Skeletal muscle cell (primary cell): ENCODE measurements at regions not wholly inside any gene's neighbourhood (a gene's known extent, or its start where the extent isn't known, plus 50 kb on each side); places are given as distances from the start of the nearest gene placed in this dataset.
"Not testable (repeated sequence)": the region's sequence is repeated elsewhere in the genome, so short reads cannot be mapped to it uniquely, and the experiment has no call there.

Source experiments
- DNase-seq: peaks from one replicate; pipeline ENCODE4 v3.0.0-alpha.2; 2010; ENCODE audit warnings: low read depth
- H3K4me3 ChIP-seq: 2 replicates; pipeline ENCODE4 v1.5.1; 2011; ENCODE audit warnings: low read depth, mild to moderate bottlenecking, control low read depth, low read length, moderate library complexity

- no peak overlapping the region for H3K4me3 ChIP-seq
- DNase-seq: no peak
Measured at GRCh38 chr3:145326666-145327065, 834.3 kb downstream of the PLOD2 start.

- not testable (repeated sequence) for DNase-seq, H3K4me3 ChIP-seq
Measured at GRCh38 chr3:145333427-145333826, 827.6 kb downstream of the PLOD2 start.

- H3K4me3 ChIP-seq: no peak overlapping the region
- DNase-seq: no peak
Measured at GRCh38 chr3:145333931-145334330, 827.1 kb downstream of the PLOD2 start.

- DNase-seq: no peak
Measured at GRCh38 chr3:145355206-145355605, 805.8 kb downstream of the PLOD2 start.

GRCh38 chr3:145357453-145357852, 803.5 kb downstream of the PLOD2 start:
- DNase-seq: no peak
- no peak overlapping the region for H3K4me3 ChIP-seq

More at GRCh38 chr3:145355206-145355605, 805.8 kb downstream of the PLOD2 start:
- no peak overlapping the region for H3K4me3 ChIP-seq

GRCh38 chr3:145359040-145359439, 801.9 kb downstream of the PLOD2 start:
- no peak for DNase-seq
- no peak overlapping the region for H3K4me3 ChIP-seq

- no peak for DNase-seq
- no peak overlapping the region for H3K4me3 ChIP-seq
Measured at GRCh38 chr3:145368748-145369147, 792.2 kb downstream of the PLOD2 start.

- H3K4me3 ChIP-seq: no peak overlapping the region
Measured at GRCh38 chr3:145370870-145371269, 790.1 kb downstream of the PLOD2 start.

GRCh38 chr3:145377301-145377700, 783.7 kb downstream of the PLOD2 start:
- DNase-seq: no peak
- H3K4me3 ChIP-seq: no peak overlapping the region

More at GRCh38 chr3:145370870-145371269, 790.1 kb downstream of the PLOD2 start:
- DNase-seq: no peak

GRCh38 chr3:145383416-145383815, 777.6 kb downstream of the PLOD2 start:
- DNase-seq: no peak
- H3K4me3 ChIP-seq: no peak overlapping the region

GRCh38 chr3:145384307-145384706, 776.7 kb downstream of the PLOD2 start:
- H3K4me3 ChIP-seq: no peak overlapping the region
- no peak for DNase-seq

GRCh38 chr3:145387211-145387610, 773.8 kb downstream of the PLOD2 start:
- no peak for DNase-seq
- H3K4me3 ChIP-seq: no peak overlapping the region

GRCh38 chr3:145395421-145395820, 765.6 kb downstream of the PLOD2 start:
- no peak overlapping the region for H3K4me3 ChIP-seq
- no peak for DNase-seq

GRCh38 chr3:145411605-145412004, 749.4 kb downstream of the PLOD2 start:
- no peak overlapping the region for H3K4me3 ChIP-seq
- no peak for DNase-seq

GRCh38 chr3:145417678-145418077, 743.3 kb downstream of the PLOD2 start:
- H3K4me3 ChIP-seq: no peak overlapping the region
- no peak for DNase-seq

- H3K4me3 ChIP-seq: no peak overlapping the region
- DNase-seq: no peak
Measured at GRCh38 chr3:145422556-145422955, 738.4 kb downstream of the PLOD2 start.

GRCh38 chr3:145427355-145427754, 733.6 kb downstream of the PLOD2 start:
- DNase-seq: no peak
- H3K4me3 ChIP-seq: no peak overlapping the region

GRCh38 chr3:145429546-145429945, 731.4 kb downstream of the PLOD2 start:
- DNase-seq: no peak
- H3K4me3 ChIP-seq: no peak overlapping the region

GRCh38 chr3:145448436-145448835, 712.5 kb downstream of the PLOD2 start:
- H3K4me3 ChIP-seq: no peak overlapping the region
- no peak for DNase-seq

GRCh38 chr3:145450018-145450682, 710.8 kb downstream of the PLOD2 start:
- H3K4me3 ChIP-seq: no peak overlapping the region
- DNase-seq: no peak

- no peak overlapping the region for H3K4me3 ChIP-seq
Measured at GRCh38 chr3:145457825-145458552, 703.0 kb downstream of the PLOD2 start.

More at GRCh38 chr3:145457825-145458552, 703.0 kb downstream of the PLOD2 start:
- no peak for DNase-seq
